Testis (tissue), 2 donors: ENCODE measurements at regions not wholly inside any gene's neighbourhood (a gene's known extent, or its start where the extent isn't known, plus 50 kb on each side); places are given as distances from the start of the nearest gene placed in this dataset.

Experiments used
- DNase-seq: peaks from one replicate; pipeline ENCODE4 v3.0.0-alpha.2; 2019
- H3K27ac ChIP-seq, 2 donors: fragments of 200-600 bp; sonication (generic); one replicate each; pipeline ENCODE4 v1.5.1; 2019
- H3K27me3 ChIP-seq: fragments of 200-600 bp; sonication (generic); one replicate; pipeline ENCODE4 v1.5.1; 2019
- H3K36me3 ChIP-seq: fragments of 200-600 bp; sonication (generic); one replicate; pipeline ENCODE4 v1.5.1; 2017; ENCODE audit warnings: low read depth; ENCODE audit errors: missing control alignments
- H3K4me1 ChIP-seq: fragments of 200-600 bp; sonication (generic); one replicate; pipeline ENCODE4 v1.5.1; 2019
- H3K4me3 ChIP-seq, 2 donors: fragments of 200-600 bp; sonication (generic); one replicate each; pipeline ENCODE4 v1.5.1; 2017 to 2019
- H3K9me3 ChIP-seq: fragments of 200-600 bp; sonication (generic); one replicate; pipeline ENCODE4 v1.5.1; 2017
- POLR2A ChIP-seq: fragments of 450-650 bp; IDR thresholded peaks from one replicate; pipeline ENCODE4 v1.6.1; 2017; ENCODE audit warnings: antibody characterized with exemption, mild to moderate bottlenecking, moderate library complexity
- WGBS, 2 donors: methylation state at CpG; one replicate each; pipeline ENCODE4 v1.1.5; 2018; 5-methylcytosine and 5-hydroxymethylcytosine counted together
- intact Hi-C: fragments of 100-400 bp; cut with DNase I; formaldehyde crosslinking; loops from one replicate; pipeline ENCODE4 v1.15.1; 2023; ENCODE audit warnings: low total_unique reads
- TF ChIP-seq, protein P1 (sequence below), 3 experiments: fragments of 450-650 bp in 2 of 3; fragments of 200-600 bp in 1 of 3; sonication (generic) in 1 of 3; IDR thresholded peaks; one replicate each; pipeline ENCODE4 v1.5.1; 2016 to 2019; ENCODE audit warnings: antibody characterized with exemption in 3 of 3, mild to moderate bottlenecking in 2 of 3, moderate library complexity in 1 of 3

DNA sequence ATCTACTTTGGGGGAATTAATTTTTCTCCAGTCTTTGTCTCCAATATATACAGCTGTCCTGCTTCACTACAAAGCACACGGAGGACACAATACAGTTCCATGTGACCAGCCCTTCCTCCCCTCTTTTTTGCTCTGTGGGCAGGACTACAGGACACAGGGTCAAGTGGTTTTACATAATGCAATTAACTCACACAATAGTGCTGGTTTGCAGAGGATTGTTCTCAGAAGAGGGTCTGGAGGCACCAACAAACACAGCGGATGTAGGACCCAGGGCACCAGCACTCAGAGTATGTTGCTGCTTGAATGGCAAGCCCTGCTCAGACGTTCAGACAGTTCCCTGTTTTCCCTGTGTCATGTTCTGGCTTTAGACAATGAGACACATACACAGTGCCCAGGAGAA lies 52.0 kb upstream of the NPTX2 start:
- H3K36me3 ChIP-seq = no peaks in the 10 kb centered on the region
- DNase-seq = no peak
- H3K27me3 ChIP-seq = no peaks in the 10 kb centered on the region
- H3K4me1 ChIP-seq = peaks cover 17% of the 10 kb centered on the region
- TF ChIP-seq POLR2A = no peak
- TF ChIP-seq, protein P1, sequence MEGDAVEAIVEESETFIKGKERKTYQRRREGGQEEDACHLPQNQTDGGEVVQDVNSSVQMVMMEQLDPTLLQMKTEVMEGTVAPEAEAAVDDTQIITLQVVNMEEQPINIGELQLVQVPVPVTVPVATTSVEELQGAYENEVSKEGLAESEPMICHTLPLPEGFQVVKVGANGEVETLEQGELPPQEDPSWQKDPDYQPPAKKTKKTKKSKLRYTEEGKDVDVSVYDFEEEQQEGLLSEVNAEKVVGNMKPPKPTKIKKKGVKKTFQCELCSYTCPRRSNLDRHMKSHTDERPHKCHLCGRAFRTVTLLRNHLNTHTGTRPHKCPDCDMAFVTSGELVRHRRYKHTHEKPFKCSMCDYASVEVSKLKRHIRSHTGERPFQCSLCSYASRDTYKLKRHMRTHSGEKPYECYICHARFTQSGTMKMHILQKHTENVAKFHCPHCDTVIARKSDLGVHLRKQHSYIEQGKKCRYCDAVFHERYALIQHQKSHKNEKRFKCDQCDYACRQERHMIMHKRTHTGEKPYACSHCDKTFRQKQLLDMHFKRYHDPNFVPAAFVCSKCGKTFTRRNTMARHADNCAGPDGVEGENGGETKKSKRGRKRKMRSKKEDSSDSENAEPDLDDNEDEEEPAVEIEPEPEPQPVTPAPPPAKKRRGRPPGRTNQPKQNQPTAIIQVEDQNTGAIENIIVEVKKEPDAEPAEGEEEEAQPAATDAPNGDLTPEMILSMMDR (IDR thresholded peaks at IDR 0.05) = no peak
- intact Hi-C loops = no loop called here
- H3K9me3 ChIP-seq = no peaks in the 10 kb centered on the region
- H3K27ac ChIP-seq = no peak overlapping the region
- no peak overlapping the region for H3K4me3 ChIP-seq
- 68 to 73% methylated on average over 3 of the region's 3 CpGs for WGBS, 2 donors

DNA sequence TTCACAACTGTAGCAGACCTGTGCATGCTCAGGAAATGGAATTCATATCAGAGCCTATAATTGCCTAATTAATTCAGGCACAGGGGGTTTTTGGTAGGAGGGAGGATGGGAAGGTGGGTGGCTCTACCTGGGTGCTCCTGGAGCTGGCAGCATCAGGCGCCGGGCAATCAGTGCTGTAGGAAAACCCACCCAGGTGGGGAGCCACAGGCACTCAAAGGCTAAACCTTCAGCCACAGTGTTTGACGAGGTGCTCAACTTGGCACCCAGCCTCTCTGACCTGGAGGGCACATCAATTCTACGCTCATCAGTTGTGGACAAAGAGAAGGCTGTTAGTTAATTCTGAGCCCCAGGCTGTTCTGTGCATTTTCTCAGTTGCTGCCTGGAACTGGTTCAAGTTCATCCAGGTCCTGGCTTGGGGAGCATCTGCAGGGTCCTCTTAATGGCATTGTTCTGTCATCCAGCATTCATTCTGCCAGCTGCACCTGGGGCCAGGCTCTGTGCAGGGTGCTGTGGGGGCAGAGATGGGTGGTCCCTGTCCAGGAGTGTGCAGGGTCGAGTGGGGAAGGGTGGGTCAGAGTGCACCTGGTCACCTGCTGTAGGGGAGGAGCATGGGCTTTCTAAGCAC lies 54.1 kb upstream of the NPTX2 start:
- Histone ChIP-seq H3K9me3 (no peaks in the 10 kb centered on the region), H3K27me3 (no peaks in the 10 kb centered on the region), H3K4me1 (no peaks in the 10 kb centered on the region), H3K36me3 (no peaks in the 10 kb centered on the region), H3K4me3 (no peak overlapping the region), H3K27ac (no peak overlapping the region)
- TF ChIP-seq POLR2A = no peak
- DNase-seq = no peak
- intact Hi-C loops = no loop called here
- 68 to 74% methylated on average over 4 to 5 of the region's 5 CpGs for WGBS, 2 donors

DNA sequence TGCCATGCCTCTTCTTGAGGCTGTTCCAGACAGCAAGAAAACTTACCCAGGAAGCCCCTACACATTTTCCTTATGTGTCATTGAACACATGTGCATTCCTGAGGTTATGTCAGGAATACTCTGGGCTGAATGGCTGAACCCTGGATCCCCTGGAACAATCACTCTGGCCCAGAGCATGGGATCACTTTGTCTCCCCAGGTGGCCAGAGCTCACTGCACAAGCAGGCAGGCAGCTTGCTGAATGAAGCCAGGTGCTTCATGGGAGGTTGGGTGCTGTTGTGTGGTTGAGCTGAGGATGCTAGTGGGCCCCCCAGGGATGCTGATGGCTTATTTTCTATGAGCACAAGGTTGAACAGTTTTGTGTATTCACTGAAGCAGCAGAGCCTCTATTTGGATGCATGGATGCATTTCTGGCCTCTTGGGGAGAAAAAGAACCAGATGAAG lies 54.7 kb upstream of the NPTX2 start:
- Histone ChIP-seq H3K4me1 (peaks cover 3% of the 10 kb centered on the region), H3K27ac (no peak overlapping the region), H3K36me3 (no peaks in the 10 kb centered on the region), H3K27me3 (no peaks in the 10 kb centered on the region), H3K4me3 (no peak overlapping the region), H3K9me3 (no peaks in the 10 kb centered on the region)
- DNase-seq = no peak
- TF ChIP-seq POLR2A = no peak
- TF ChIP-seq, protein P1 (IDR thresholded peaks at IDR 0.05) = no peak
- intact Hi-C loops = no loop called here

DNA sequence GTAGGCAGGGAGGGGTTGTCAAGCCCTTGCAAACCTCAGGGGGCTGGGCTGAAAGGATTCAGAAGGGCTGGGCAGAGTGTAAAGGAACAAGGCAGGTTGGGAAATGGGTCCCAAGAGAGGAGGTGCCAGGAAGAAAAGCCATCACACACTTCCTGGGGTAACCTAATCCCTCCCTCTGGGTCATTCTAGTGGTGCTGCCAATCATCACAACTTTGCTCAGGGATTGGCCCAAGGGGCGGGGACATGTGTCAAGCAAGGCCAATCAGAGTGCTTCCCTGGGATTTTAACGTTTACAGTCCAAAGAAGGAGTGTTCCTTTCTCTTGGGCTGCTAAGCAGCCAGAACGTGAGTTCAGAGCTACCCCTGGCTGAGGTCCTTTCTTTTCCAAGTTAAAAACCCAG lies 57.1 kb upstream of the NPTX2 start:
- 29 to 42% methylated on average over 3 of the region's 3 CpGs for WGBS, 2 donors
- Histone ChIP-seq H3K4me1 (peaks cover 3% of the 10 kb centered on the region), H3K27me3 (no peaks in the 10 kb centered on the region), H3K4me3 (peak overlapping the region in 1 of 2 donors; percentile 20), H3K36me3 (no peaks in the 10 kb centered on the region), H3K9me3 (no peaks in the 10 kb centered on the region), H3K27ac (no peak overlapping the region)
- intact Hi-C loops = no loop called here
- TF ChIP-seq, protein P1 (IDR thresholded peaks at IDR 0.05) = no peak
- TF ChIP-seq POLR2A = no peak
- peak; percentile 69 for DNase-seq

DNA sequence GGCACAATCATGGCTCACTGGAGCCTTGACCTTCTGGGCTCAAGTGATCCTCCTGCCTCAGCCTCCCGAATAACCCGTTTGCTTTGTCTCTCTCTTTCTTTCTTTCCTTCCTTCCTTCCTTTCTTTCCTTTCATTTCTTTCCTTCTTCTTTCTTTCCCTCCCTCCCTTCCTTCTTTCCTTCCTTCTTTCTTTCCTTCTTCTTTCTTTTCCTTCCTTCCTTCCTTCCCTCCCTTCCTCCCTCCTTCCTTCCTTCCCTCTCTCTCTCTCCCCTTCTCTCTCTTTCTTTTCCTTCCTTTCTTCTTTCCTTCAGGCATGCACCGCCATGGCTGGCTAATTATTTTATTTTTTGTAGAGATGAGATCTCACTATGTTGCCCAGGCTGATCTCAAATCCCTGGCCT lies 57.9 kb upstream of the NPTX2 start:
- TF ChIP-seq, protein P1 (IDR thresholded peaks at IDR 0.05) = no peak
- no peak for TF ChIP-seq POLR2A

More for the DNA sequence above, 57.9 kb upstream of the NPTX2 start:
- Histone ChIP-seq H3K4me1 (peaks cover 3% of the 10 kb centered on the region), H3K27me3 (no peaks in the 10 kb centered on the region), H3K36me3 (no peaks in the 10 kb centered on the region), H3K27ac (no peak overlapping the region), H3K4me3 (no peak overlapping the region), H3K9me3 (no peaks in the 10 kb centered on the region)
- intact Hi-C loops = no loop called here
- WGBS, 2 donors = 88 to 94% methylated on average over 3 of the region's 3 CpGs
- no peak for DNase-seq
